ENCODE measurements at regions not wholly inside any gene's neighbourhood (a gene's known extent, or its start where the extent isn't known, plus 50 kb on each side); places are given as distances from the start of the nearest gene placed in this dataset.

DNA sequence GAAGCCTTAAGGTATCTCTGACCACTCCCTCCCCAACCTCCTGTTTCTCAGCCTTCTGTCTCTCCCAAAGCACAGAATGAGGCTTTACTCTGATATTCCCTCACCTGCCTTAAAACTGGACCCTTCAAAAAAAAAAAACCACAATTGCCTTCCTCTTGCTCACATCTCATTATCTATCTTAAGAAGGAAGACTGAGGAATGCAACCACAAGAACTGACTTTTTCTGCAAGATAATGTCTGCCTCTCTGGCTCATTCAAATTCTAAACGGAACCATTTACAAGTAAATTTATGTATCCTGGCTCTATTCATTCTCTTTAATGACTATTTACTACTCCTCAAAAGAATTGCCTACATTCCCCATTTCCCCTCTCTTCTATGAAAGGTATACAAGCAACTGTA, 545.5 kb upstream of the HTR2C start:
- no peaks in the 10 kb centered on the region for H3K27me3 ChIP-seq (ENCODE audit: insufficient read depth, low read length, poor library complexity)
- no peak overlapping the region for H3K4me3 ChIP-seq (ENCODE audit: low read length)
- H3K4ac ChIP-seq (ENCODE audit: low read depth, low read length) = no peak overlapping the region
- H3K79me2 ChIP-seq (ENCODE audit: control insufficient read depth, insufficient read depth, low read length) = no peaks in the 10 kb centered on the region
- H3K4me1 ChIP-seq (ENCODE audit: control insufficient read depth, low read depth, low read length) = no peaks in the 10 kb centered on the region
- H4K8ac ChIP-seq (ENCODE audit: low read depth, low read length) = no peak overlapping the region
- H3K4me2 ChIP-seq (ENCODE audit: low read length) = no peak overlapping the region
- no peak overlapping the region for H3K23ac ChIP-seq (ENCODE audit: low read length)
- no peak overlapping the region for H3K18ac ChIP-seq (ENCODE audit: low read length)
- no peak overlapping the region for H3K56ac ChIP-seq (ENCODE audit: low read length)
- DNase-seq = peak; percentile 31
- H3K79me1 ChIP-seq (ENCODE audit: low read length) = no peaks in the 10 kb centered on the region
- no peaks in the 10 kb centered on the region for H3K36me3 ChIP-seq (ENCODE audit: control insufficient read depth, insufficient read depth, low read length)
- no peak overlapping the region for H2BK15ac ChIP-seq (replicated peaks; ENCODE audit: low read depth)
- no peak overlapping the region for H2BK5ac ChIP-seq (ENCODE audit: low read length)
- no peak overlapping the region for H4K5ac ChIP-seq (ENCODE audit: low read length)
- WGBS (ENCODE audit: extremely low coverage, insufficient coverage, low lambda C conversion rate) = no CpG with 5 or more reads among the region's 1 CpG
- H2AK5ac ChIP-seq (ENCODE audit: low read length) = no peak overlapping the region
- H2BK120ac ChIP-seq (ENCODE audit: low read depth, low read length) = no peak overlapping the region
- H3K9ac ChIP-seq (ENCODE audit: low read length) = no peak overlapping the region
- H3K27ac ChIP-seq (ENCODE audit: low read depth, low read length) = no peak overlapping the region

DNA sequence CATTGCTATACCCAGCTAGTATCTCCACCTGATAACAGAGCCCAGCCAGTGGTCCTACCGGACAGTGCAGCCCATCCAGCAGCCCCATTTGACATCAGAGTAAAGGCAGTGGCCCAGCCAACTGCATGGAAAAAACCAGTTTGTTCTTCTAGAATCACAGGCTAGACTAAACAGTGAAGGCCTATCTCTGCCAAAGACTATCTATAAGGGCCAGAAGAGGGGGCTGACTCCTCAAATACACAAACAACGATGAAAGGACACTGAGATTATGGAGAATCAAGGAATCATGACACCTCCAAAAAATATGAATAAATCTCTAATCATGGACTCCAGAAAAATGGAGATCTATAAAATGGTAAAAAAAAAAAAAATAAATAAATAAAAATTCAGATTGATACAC, 546.4 kb upstream of the HTR2C start:
- H3K4ac ChIP-seq (ENCODE audit: low read depth, low read length) = peak overlapping the region; percentile 75
- whole genome bisulfite sequencing (ENCODE audit: extremely low coverage, insufficient coverage, low lambda C conversion rate) = no CpG with 5 or more reads among the region's 2 CpGs
- H3K4me2 ChIP-seq (ENCODE audit: low read length) = no peak overlapping the region
- no peak overlapping the region for H2AK5ac ChIP-seq (ENCODE audit: low read length)
- H2BK5ac ChIP-seq (ENCODE audit: low read length) = no peak overlapping the region
- H3K27ac ChIP-seq (ENCODE audit: low read depth, low read length) = no peak overlapping the region
- no peak overlapping the region for H3K9ac ChIP-seq (ENCODE audit: low read length)
- no peaks in the 10 kb centered on the region for H3K4me1 ChIP-seq (ENCODE audit: control insufficient read depth, low read depth, low read length)
- H4K8ac ChIP-seq (ENCODE audit: low read depth, low read length) = no peak overlapping the region
- no peak overlapping the region for H3K23ac ChIP-seq (ENCODE audit: low read length)
- H3K56ac ChIP-seq (ENCODE audit: low read length) = peak overlapping the region; percentile 49
- H3K4me3 ChIP-seq (ENCODE audit: low read length) = no peak overlapping the region
- no peak overlapping the region for H2BK120ac ChIP-seq (ENCODE audit: low read depth, low read length)
- H4K5ac ChIP-seq (ENCODE audit: low read length) = no peak overlapping the region
- no peak overlapping the region for H2BK15ac ChIP-seq (replicated peaks; ENCODE audit: low read depth)
- peak; percentile 32 for DNase-seq
- peak overlapping the region; percentile 72 for H3K18ac ChIP-seq (ENCODE audit: low read length)
- H3K27me3 ChIP-seq (ENCODE audit: insufficient read depth, low read length, poor library complexity) = no peaks in the 10 kb centered on the region
- no peaks in the 10 kb centered on the region for H3K36me3 ChIP-seq (ENCODE audit: control insufficient read depth, insufficient read depth, low read length)
- H3K79me1 ChIP-seq (ENCODE audit: low read length) = no peaks in the 10 kb centered on the region
- no peaks in the 10 kb centered on the region for H3K79me2 ChIP-seq (ENCODE audit: control insufficient read depth, insufficient read depth, low read length)

DNA sequence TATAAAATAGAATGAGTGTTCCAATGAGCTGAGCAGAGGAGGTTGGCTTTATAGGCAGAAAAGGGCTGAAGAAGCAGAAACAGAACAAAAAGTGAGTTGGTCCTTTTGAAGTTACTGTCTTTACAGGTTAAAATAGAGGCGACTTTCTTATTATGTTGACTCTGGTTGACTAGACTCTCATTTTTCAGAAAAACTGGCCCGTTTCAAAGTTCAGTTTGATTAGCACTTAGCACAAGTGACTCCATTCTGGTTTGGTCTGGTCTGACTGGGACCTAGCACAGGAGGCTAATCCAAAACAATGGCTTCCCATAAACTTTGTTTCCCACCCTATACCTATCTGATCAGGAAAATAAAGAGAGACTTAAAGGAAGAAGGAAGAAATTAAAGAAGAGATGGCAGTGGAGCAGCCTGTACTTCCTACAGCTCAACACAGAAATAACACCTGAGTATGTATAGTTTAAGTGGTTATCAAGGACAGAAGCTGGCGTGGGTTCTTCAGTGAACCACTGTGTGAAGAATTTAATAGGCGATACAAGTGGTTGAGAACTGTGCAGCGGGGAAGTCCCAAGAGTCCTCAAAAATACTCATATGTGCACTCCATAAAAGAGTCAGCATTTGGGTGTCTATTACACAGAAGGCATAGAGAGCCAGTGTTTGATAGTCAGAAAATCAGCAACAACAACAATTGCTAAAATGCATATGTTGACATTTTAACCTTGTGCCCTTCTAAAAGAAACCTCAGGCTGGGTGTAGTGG, 554.8 kb upstream of the HTR2C start:
- no peak overlapping the region for H3K4ac ChIP-seq (ENCODE audit: low read depth, low read length)
- H3K36me3 ChIP-seq (ENCODE audit: control insufficient read depth, insufficient read depth, low read length) = no peaks in the 10 kb centered on the region
- H4K8ac ChIP-seq (ENCODE audit: low read depth, low read length) = no peak overlapping the region
- no peak overlapping the region for H2BK5ac ChIP-seq (ENCODE audit: low read length)
- H3K27ac ChIP-seq (ENCODE audit: low read depth, low read length) = no peak overlapping the region
- H3K9ac ChIP-seq (ENCODE audit: low read length) = no peak overlapping the region
- no peak overlapping the region for H2BK120ac ChIP-seq (ENCODE audit: low read depth, low read length)
- H3K23ac ChIP-seq (ENCODE audit: low read length) = no peak overlapping the region
- H3K4me2 ChIP-seq (ENCODE audit: low read length) = no peak overlapping the region
- no peak overlapping the region for H3K4me3 ChIP-seq (ENCODE audit: low read length)
- H3K4me1 ChIP-seq (ENCODE audit: control insufficient read depth, low read depth, low read length) = no peaks in the 10 kb centered on the region
- DNase-seq = no peak
- no peak overlapping the region for H3K18ac ChIP-seq (ENCODE audit: low read length)
- H3K56ac ChIP-seq (ENCODE audit: low read length) = no peak overlapping the region
- no peaks in the 10 kb centered on the region for H3K79me1 ChIP-seq (ENCODE audit: low read length)
- H2BK15ac ChIP-seq (replicated peaks; ENCODE audit: low read depth) = no peak overlapping the region
- H3K79me2 ChIP-seq (ENCODE audit: control insufficient read depth, insufficient read depth, low read length) = no peaks in the 10 kb centered on the region
- no CpG with 5 or more reads among the region's 5 CpGs for WGBS (ENCODE audit: extremely low coverage, insufficient coverage, low lambda C conversion rate)
- no peak overlapping the region for H2AK5ac ChIP-seq (ENCODE audit: low read length)
- no peaks in the 10 kb centered on the region for H3K27me3 ChIP-seq (ENCODE audit: insufficient read depth, low read length, poor library complexity)
- no peak overlapping the region for H4K5ac ChIP-seq (ENCODE audit: low read length)

DNA sequence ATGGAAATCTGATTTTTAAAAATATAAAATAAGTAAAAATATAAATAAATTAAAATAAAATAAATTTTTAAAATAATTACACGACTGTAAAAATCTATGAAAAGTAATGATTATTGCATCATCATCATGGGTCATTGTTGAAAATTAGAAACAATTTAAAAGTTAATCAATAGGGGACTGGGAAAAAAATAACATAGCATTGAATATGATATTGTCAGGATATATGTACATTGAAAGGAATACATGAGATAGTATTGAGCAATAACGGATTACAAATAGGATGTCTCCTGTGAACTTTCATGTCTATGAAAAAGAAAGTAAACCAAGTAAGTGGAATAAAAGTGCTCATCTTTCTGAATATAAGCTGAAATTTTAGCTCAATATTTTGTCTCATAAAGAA, 566.8 kb upstream of the HTR2C start:
- H3K4me3 ChIP-seq (ENCODE audit: low read length) = no peak overlapping the region
- H3K4me2 ChIP-seq (ENCODE audit: low read length) = no peak overlapping the region
- no peak overlapping the region for H2BK15ac ChIP-seq (replicated peaks; ENCODE audit: low read depth)
- H3K4me1 ChIP-seq (ENCODE audit: control insufficient read depth, low read depth, low read length) = no peaks in the 10 kb centered on the region
- H3K27ac ChIP-seq (ENCODE audit: low read depth, low read length) = no peak overlapping the region
- no peaks in the 10 kb centered on the region for H3K27me3 ChIP-seq (ENCODE audit: insufficient read depth, low read length, poor library complexity)
- no peak overlapping the region for H2BK120ac ChIP-seq (ENCODE audit: low read depth, low read length)
- no peaks in the 10 kb centered on the region for H3K79me2 ChIP-seq (ENCODE audit: control insufficient read depth, insufficient read depth, low read length)
- DNase-seq = no peak
- H4K5ac ChIP-seq (ENCODE audit: low read length) = no peak overlapping the region
- H3K79me1 ChIP-seq (ENCODE audit: low read length) = no peaks in the 10 kb centered on the region
- no CpG with 5 or more reads among the region's 2 CpGs for WGBS (ENCODE audit: extremely low coverage, insufficient coverage, low lambda C conversion rate)
- no peak overlapping the region for H3K4ac ChIP-seq (ENCODE audit: low read depth, low read length)
- H3K9ac ChIP-seq (ENCODE audit: low read length) = no peak overlapping the region
- H4K8ac ChIP-seq (ENCODE audit: low read depth, low read length) = no peak overlapping the region
- H3K36me3 ChIP-seq (ENCODE audit: control insufficient read depth, insufficient read depth, low read length) = no peaks in the 10 kb centered on the region
- H2BK5ac ChIP-seq (ENCODE audit: low read length) = no peak overlapping the region
- H3K18ac ChIP-seq (ENCODE audit: low read length) = no peak overlapping the region
- H3K56ac ChIP-seq (ENCODE audit: low read length) = no peak overlapping the region
- H3K23ac ChIP-seq (ENCODE audit: low read length) = no peak overlapping the region
- H2AK5ac ChIP-seq (ENCODE audit: low read length) = no peak overlapping the region

DNA sequence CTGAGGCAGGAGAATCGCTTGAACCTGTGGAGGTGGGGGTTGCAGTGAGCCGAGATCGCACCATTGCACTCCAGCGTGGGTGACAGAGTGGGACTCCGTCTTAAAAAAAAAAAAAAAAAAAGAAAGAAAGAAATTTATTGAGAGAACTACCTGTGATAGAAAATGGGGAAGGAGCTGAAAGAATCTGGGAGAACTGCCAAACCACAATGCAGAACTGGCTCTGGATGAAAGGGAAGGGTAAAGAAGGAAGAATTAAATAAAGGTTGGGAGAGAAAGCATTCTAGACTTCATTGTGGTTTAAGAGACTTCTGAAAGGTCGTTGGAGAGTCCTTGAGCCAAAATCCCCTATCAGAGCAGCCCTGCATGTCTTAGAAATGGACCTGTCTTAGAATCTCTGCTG, 567.9 kb upstream of the HTR2C start:
- H3K23ac ChIP-seq (ENCODE audit: low read length) = no peak overlapping the region
- no peak overlapping the region for H3K4ac ChIP-seq (ENCODE audit: low read depth, low read length)
- no peak overlapping the region for H3K56ac ChIP-seq (ENCODE audit: low read length)
- H4K5ac ChIP-seq (ENCODE audit: low read length) = no peak overlapping the region
- H3K79me2 ChIP-seq (ENCODE audit: control insufficient read depth, insufficient read depth, low read length) = no peaks in the 10 kb centered on the region
- no CpG with 5 or more reads among the region's 6 CpGs for WGBS (ENCODE audit: extremely low coverage, insufficient coverage, low lambda C conversion rate)
- H2BK15ac ChIP-seq (replicated peaks; ENCODE audit: low read depth) = no peak overlapping the region
- no peak overlapping the region for H2BK5ac ChIP-seq (ENCODE audit: low read length)
- no peak overlapping the region for H2AK5ac ChIP-seq (ENCODE audit: low read length)
- no peak overlapping the region for H3K4me3 ChIP-seq (ENCODE audit: low read length)
- H3K27me3 ChIP-seq (ENCODE audit: insufficient read depth, low read length, poor library complexity) = no peaks in the 10 kb centered on the region
- H3K9ac ChIP-seq (ENCODE audit: low read length) = no peak overlapping the region
- no peak overlapping the region for H4K8ac ChIP-seq (ENCODE audit: low read depth, low read length)
- no peak overlapping the region for H3K18ac ChIP-seq (ENCODE audit: low read length)
- no peaks in the 10 kb centered on the region for H3K4me1 ChIP-seq (ENCODE audit: control insufficient read depth, low read depth, low read length)
- H3K27ac ChIP-seq (ENCODE audit: low read depth, low read length) = no peak overlapping the region
- no peak overlapping the region for H3K4me2 ChIP-seq (ENCODE audit: low read length)
- H3K36me3 ChIP-seq (ENCODE audit: control insufficient read depth, insufficient read depth, low read length) = no peaks in the 10 kb centered on the region
- H2BK120ac ChIP-seq (ENCODE audit: low read depth, low read length) = no peak overlapping the region
- DNase-seq = no peak
- H3K79me1 ChIP-seq (ENCODE audit: low read length) = no peaks in the 10 kb centered on the region

DNA sequence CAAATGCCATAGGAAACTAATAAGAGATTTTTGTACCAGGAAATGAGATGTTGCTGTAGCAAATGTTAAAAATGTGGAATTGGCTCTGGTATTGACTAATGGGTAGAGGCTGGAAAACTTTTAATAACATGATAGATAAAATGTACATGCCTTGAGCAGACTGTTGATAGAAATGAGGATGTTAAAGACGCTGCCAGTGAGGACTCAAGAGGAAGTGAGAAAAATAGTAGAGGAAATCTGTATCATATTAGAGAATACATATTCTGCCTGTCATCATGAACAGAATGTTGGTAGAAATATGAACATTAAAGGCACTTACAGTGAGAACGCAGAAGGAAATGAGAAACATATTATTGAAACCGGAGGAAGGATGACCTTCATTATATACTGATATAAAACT, 577.2 kb upstream of the HTR2C start:
- Histone ChIP-seq H3K27ac (ENCODE audit: low read depth, low read length) (no peak overlapping the region), H3K9ac (ENCODE audit: low read length) (no peak overlapping the region), H3K4me3 (ENCODE audit: low read length) (no peak overlapping the region), H4K5ac (ENCODE audit: low read length) (no peak overlapping the region), H2BK5ac (ENCODE audit: low read length) (no peak overlapping the region), H4K8ac (ENCODE audit: low read depth, low read length) (no peak overlapping the region), H3K27me3 (ENCODE audit: insufficient read depth, low read length, poor library complexity) (no peaks in the 10 kb centered on the region), H3K56ac (ENCODE audit: low read length) (no peak overlapping the region), H3K4me1 (ENCODE audit: control insufficient read depth, low read depth, low read length) (no peaks in the 10 kb centered on the region), H3K79me2 (ENCODE audit: control insufficient read depth, insufficient read depth, low read length) (no peaks in the 10 kb centered on the region), H3K18ac (ENCODE audit: low read length) (no peak overlapping the region), H2BK120ac (ENCODE audit: low read depth, low read length) (no peak overlapping the region), H2AK5ac (ENCODE audit: low read length) (no peak overlapping the region), H3K4me2 (ENCODE audit: low read length) (no peak overlapping the region), H3K79me1 (ENCODE audit: low read length) (no peaks in the 10 kb centered on the region), H3K4ac (ENCODE audit: low read depth, low read length) (no peak overlapping the region), H3K23ac (ENCODE audit: low read length) (no peak overlapping the region), H2BK15ac (replicated peaks; ENCODE audit: low read depth) (no peak overlapping the region), H3K36me3 (ENCODE audit: control insufficient read depth, insufficient read depth, low read length) (no peaks in the 10 kb centered on the region)
- no peak for DNase-seq
- no CpG with 5 or more reads among the region's 3 CpGs for WGBS (ENCODE audit: extremely low coverage, insufficient coverage, low lambda C conversion rate)

All from mesendoderm (in vitro differentiated cells).